AG04450 (cell line): ENCODE measurements at regions not wholly inside any gene's neighbourhood (a gene's known extent, or its start where the extent isn't known, plus 50 kb on each side); places are given as distances from the start of the nearest gene placed in this dataset.

Experiments
- CTCF ChIA-PET: fragments of 300-600, 350-600 bp; formaldehyde crosslinking; extraction: SDS; loops from one replicate; lab custom pipeline; 2022; ENCODE audit warnings: antibody characterized with exemption, inconsistent platforms; lab: Charles Lee
- POLR2A ChIA-PET: fragments of 350-600 bp; formaldehyde crosslinking; extraction: SDS; loops from one replicate; lab custom pipeline; 2021; ENCODE audit warnings: antibody characterized with exemption, inconsistent platforms; lab: Yijun Ruan, JAX
- DNase-seq: peaks from one replicate; pipeline ENCODE4 v3.0.0-alpha.2; 2011; ENCODE audit warnings: low read depth, low spot score
- H3K27ac ChIP-seq: one replicate; pipeline ENCODE4 v1.5.1; 2012; ENCODE audit warnings: low read depth, low read length, control low read depth
- H3K27me3 ChIP-seq: one replicate; pipeline ENCODE4 v1.6.0; 2012; ENCODE audit warnings: low read length; ENCODE audit not compliant: control insufficient read depth, insufficient read depth
- H3K4me3 ChIP-seq: 2 replicates; pipeline ENCODE4 v1.5.1; 2011; ENCODE audit warnings: mild to moderate bottlenecking, low read depth, low read length, control low read depth
- H3K9me3 ChIP-seq: 2 replicates; pipeline ENCODE4 v1.5.1; 2012; ENCODE audit warnings: low read length; ENCODE audit not compliant: control insufficient read depth, insufficient read depth
- CTCF ChIP-seq: IDR thresholded peaks from 2 replicates; pipeline ENCODE4 v1.5.1; 2011; ENCODE audit warnings: low read depth, low read length, control low read depth, inconsistent platforms

GRCh38 chr1:208308221-208308620 is 64.0 kb upstream of the PLXNA2 start:
- Histone ChIP-seq H3K27ac (no peak overlapping the region), H3K9me3 (no peaks in the 10 kb centered on the region), H3K4me3 (no peak overlapping the region), H3K27me3 (no peaks in the 10 kb centered on the region)
- no peak for TF ChIP-seq CTCF
- POLR2A ChIA-PET = no interaction called here
- CTCF ChIA-PET = no interaction called here
- no peak for DNase-seq

- DNase-seq = no peak
- POLR2A ChIA-PET = no interaction called here
These were observed 65.6 kb upstream of the PLXNA2 start for GRCh38 chr1:208309771-208310170.

DNA sequence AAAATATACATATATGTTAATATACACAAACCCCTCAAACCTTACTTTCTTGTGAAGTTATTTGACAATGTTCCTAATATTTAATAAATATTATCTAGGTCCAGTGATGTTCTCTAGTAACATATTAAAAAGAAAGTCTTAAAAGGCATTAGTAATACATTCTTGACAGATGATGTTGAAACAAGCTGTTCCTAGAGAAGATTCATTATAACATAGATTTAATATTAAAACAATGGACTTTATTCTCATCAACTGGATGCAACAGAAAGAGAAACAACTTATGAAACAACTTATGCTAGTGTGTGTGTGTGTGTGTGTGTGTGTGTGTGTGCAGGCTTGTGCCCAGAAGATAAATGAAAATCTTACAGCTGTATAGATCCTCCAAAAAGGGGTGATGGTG is 68.5 kb upstream of the PLXNA2 start:
- Histone ChIP-seq H3K4me3 (no peak overlapping the region), H3K27me3 (no peaks in the 10 kb centered on the region), H3K9me3 (no peaks in the 10 kb centered on the region), H3K27ac (no peak overlapping the region)
- POLR2A ChIA-PET = no interaction called here
- CTCF ChIA-PET = interaction anchor here (0.7 kb wide), 2 partner anchors 291 to 326 kb away, joined by 3 to 5 read pairs; no protein-coding TSS in a partner anchor
- DNase-seq = no peak
- no peak for TF ChIP-seq CTCF

More at GRCh38 chr1:208309771-208310170, 65.6 kb upstream of the PLXNA2 start:
- no peak for TF ChIP-seq CTCF
- no peaks in the 10 kb centered on the region for H3K27me3 ChIP-seq
- H3K9me3 ChIP-seq = no peaks in the 10 kb centered on the region
- CTCF ChIA-PET = no interaction called here
- no peak overlapping the region for H3K27ac ChIP-seq
- H3K4me3 ChIP-seq = no peak overlapping the region

DNA sequence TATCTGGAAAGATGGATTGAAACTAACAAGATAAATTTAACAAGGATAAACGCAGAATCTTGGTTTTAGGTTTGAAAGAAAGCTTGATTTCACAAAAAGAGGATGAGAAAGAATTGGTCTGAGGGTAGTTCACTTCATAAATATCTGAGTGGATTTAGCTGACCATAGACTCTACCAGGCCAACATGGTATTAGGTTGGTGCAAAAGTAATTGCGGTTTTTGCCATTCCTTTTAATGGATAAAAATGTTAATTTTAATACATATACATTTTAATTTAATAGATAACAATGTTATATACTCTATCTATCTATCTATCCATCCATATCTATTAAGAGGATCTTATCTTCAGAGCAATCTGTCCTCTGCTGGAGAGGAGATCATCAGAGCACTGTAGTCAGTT is 70.2 kb upstream of the PLXNA2 start:
- Histone ChIP-seq H3K9me3 (no peaks in the 10 kb centered on the region), H3K27me3 (no peaks in the 10 kb centered on the region), H3K27ac (no peak overlapping the region), H3K4me3 (no peak overlapping the region)
- DNase-seq = no peak
- no peak for TF ChIP-seq CTCF
- POLR2A ChIA-PET = no interaction called here
- CTCF ChIA-PET = interaction anchor here (0.8 kb wide), 1 partner anchor 292 kb away, joined by 4 read pairs; no protein-coding TSS in a partner anchor

DNA sequence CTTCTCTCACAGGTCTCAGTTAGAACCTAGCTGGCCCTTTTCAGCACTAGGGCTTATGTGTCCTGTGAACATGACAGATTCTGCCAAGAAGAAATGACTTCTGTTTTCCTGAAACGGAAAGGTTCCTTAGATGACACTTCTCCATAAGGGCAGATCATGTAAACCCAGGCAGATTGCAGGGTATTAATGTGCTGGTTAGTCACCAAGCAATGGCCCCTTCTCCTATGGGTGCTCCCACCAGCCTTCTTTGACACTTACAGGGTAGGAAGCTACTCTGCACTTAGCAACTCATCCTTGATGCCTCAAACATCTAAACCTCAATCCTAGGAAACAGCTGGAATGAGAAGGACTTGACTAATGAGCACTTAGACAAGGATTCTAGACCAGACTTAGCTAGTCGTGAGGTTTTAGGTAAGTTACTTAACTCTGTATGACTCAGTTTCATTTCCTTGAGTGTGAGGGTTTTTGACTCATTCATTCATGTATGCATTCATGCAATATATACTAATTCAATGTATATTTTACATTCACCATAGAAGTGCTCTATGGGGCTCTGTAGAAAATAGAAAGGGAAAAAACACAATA is 74.1 kb upstream of the PLXNA2 start:
- Histone ChIP-seq H3K4me3 (no peak overlapping the region), H3K27me3 (no peaks in the 10 kb centered on the region), H3K9me3 (no peaks in the 10 kb centered on the region), H3K27ac (no peak overlapping the region)
- ChIA-PET CTCF (no interaction called here), POLR2A (no interaction called here)
- no peak for TF ChIP-seq CTCF
- no peak for DNase-seq
